AG10803 (cell line): ENCODE measurements at regions not wholly inside any gene's neighbourhood (a gene's known extent, or its start where the extent isn't known, plus 50 kb on each side); places are given as distances from the start of the nearest gene placed in this dataset.

Source experiments
- DNase-seq: peaks from one replicate; pipeline ENCODE4 v3.0.0; 2010; ENCODE audit warnings: low read depth
- H3K4me3 ChIP-seq: 2 replicates; pipeline ENCODE4 v1.5.1; 2011; ENCODE audit warnings: mild to moderate bottlenecking, low read length, control low read depth
- TF ChIP-seq, protein P1 (sequence below): conservative IDR thresholded peaks from 2 replicates; pipeline ENCODE4 v1.5.1; 2011; ENCODE audit warnings: mild to moderate bottlenecking, low read length, control low read depth, inconsistent platforms

GRCh38 chr1:29865051-29865450 lies 628.7 kb downstream of the PTPRU start:
- TF ChIP-seq, protein P1, sequence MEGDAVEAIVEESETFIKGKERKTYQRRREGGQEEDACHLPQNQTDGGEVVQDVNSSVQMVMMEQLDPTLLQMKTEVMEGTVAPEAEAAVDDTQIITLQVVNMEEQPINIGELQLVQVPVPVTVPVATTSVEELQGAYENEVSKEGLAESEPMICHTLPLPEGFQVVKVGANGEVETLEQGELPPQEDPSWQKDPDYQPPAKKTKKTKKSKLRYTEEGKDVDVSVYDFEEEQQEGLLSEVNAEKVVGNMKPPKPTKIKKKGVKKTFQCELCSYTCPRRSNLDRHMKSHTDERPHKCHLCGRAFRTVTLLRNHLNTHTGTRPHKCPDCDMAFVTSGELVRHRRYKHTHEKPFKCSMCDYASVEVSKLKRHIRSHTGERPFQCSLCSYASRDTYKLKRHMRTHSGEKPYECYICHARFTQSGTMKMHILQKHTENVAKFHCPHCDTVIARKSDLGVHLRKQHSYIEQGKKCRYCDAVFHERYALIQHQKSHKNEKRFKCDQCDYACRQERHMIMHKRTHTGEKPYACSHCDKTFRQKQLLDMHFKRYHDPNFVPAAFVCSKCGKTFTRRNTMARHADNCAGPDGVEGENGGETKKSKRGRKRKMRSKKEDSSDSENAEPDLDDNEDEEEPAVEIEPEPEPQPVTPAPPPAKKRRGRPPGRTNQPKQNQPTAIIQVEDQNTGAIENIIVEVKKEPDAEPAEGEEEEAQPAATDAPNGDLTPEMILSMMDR: no peak
- no peak overlapping the region for H3K4me3 ChIP-seq
- DNase-seq: no peak

- H3K4me3 ChIP-seq: no peak overlapping the region
- TF ChIP-seq, protein P1: no peak
Measured at GRCh38 chr1:29864431-29865022, 628.2 kb downstream of the PTPRU start.

DNA sequence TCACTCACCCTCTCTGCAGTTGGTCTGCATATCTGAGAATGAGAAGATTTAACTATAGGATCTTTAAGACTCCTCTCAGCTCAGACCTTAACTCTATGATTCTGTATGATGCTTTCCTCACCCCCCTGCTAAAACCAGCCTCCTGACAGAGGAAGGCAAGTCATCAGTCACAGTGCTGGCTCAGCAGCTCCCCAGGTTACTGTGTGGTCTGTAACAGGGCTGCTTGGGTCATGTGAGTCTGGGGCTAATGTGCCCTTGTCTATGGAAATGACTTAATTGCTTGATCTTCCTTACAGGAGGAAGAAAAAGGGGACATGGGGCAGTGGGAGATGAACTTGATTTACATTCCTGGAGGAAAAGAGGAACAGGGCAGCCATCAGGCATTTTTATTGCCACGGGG lies 625.6 kb downstream of the PTPRU start:
- DNase-seq: no peak
- H3K4me3 ChIP-seq: no peak overlapping the region
- TF ChIP-seq, protein P1: no peak

More at GRCh38 chr1:29864431-29865022, 628.2 kb downstream of the PTPRU start:
- DNase-seq: no peak

DNA sequence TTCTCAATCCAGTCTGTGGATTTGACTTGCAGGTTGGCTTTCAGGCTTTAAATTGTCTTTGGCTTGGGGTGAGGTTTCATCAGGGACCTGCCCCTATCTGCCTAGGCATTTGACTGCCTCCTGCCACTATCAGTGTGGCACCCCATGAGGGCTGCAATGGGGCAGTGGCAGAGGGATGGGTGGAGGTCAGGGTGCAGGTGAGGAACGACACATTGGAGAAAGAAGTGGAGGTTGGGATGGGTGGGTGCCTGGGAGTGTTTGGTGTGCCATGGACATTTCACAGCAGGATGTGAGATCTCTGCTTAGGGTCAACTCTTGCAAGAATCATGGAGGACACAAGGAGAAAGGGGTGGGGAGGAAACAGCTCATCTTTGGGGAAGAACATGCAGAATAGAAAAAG lies 625.1 kb downstream of the PTPRU start:
- TF ChIP-seq, protein P1: no peak
- DNase-seq: no peak
- H3K4me3 ChIP-seq: no peak overlapping the region

- no peak for DNase-seq
- H3K4me3 ChIP-seq: no peak overlapping the region
- TF ChIP-seq, protein P1: no peak
Measured at GRCh38 chr1:29860681-29861080, 624.4 kb downstream of the PTPRU start.

GRCh38 chr1:29860056-29860455 lies 623.7 kb downstream of the PTPRU start:
- TF ChIP-seq, protein P1: no peak
- no peak for DNase-seq
- no peak overlapping the region for H3K4me3 ChIP-seq

- DNase-seq: no peak
- H3K4me3 ChIP-seq: no peak overlapping the region
- TF ChIP-seq, protein P1: no peak
Measured at GRCh38 chr1:29859126-29859525, 622.8 kb downstream of the PTPRU start.
